H1 (cell line): ENCODE measurements at regions not wholly inside any gene's neighbourhood (a gene's known extent, or its start where the extent isn't known, plus 50 kb on each side); places are given as distances from the start of the nearest gene placed in this dataset.

Experiments used
- ASH2L ChIP-seq: fragments of 200-600, 300-600 bp; sonication (generic); IDR thresholded peaks from one replicate; pipeline ENCODE4 v1.7.1; 2017; ENCODE audit warnings: low read length
- BACH1 ChIP-seq: IDR thresholded peaks from 2 replicates; pipeline ENCODE4 v1.6.1; 2012; ENCODE audit warnings: low read length, improper control_type of control experiment
- BRCA1 ChIP-seq: IDR thresholded peaks from 2 replicates; pipeline ENCODE4 v1.6.1; 2012; ENCODE audit warnings: low read depth, low read length, improper control_type of control experiment
- CTBP2 ChIP-seq: IDR thresholded peaks from 2 replicates; pipeline ENCODE4 v1.7.0; 2011; ENCODE audit warnings: borderline replicate concordance, mild to moderate bottlenecking, moderate library complexity, mixed read lengths, low read length; ENCODE audit not compliant: insufficient read depth, insufficient read length
- KDM1A ChIP-seq: fragments of 200-600, 300-600 bp; sonication (generic); IDR thresholded peaks from 2 replicates; pipeline ENCODE4 v1.7.1; 2016; ENCODE audit warnings: mild to moderate bottlenecking, low read length, borderline replicate concordance
- NANOG ChIP-seq: IDR thresholded peaks from 2 replicates; pipeline ENCODE4 v1.6.1; 2011; ENCODE audit warnings: low read length, low read depth, mild to moderate bottlenecking, inconsistent platforms; ENCODE audit not compliant: insufficient read depth, poor library complexity, severe bottlenecking
- RAD21 ChIP-seq, 2 experiments: IDR thresholded peaks in 1 of 2; conservative IDR thresholded peaks in 1 of 2; 2 replicates each; pipeline ENCODE4 v1.6.1; 2011; ENCODE audit warnings: low read depth in 2 of 2, low read length in 2 of 2, improper control_type of control experiment in 1 of 2, inconsistent platforms in 1 of 2, mild to moderate bottlenecking in 1 of 2, moderate library complexity in 1 of 2
- TEAD4 ChIP-seq: IDR thresholded peaks from 2 replicates; pipeline ENCODE4 v1.6.1; 2012; ENCODE audit warnings: low read depth, low read length, inconsistent platforms, mixed read lengths
- ZNF274 ChIP-seq: IDR thresholded peaks from 2 replicates; pipeline ENCODE4 v1.7.0; 2012; ENCODE audit warnings: low read length, borderline replicate concordance; ENCODE audit errors: extremely low read depth
- TF ChIP-seq, protein P1 (sequence below): fragments of 300-600 bp; sonication (generic); IDR thresholded peaks from 2 replicates; pipeline ENCODE4 v1.7.1; 2012; ENCODE audit warnings: low read length, moderate library complexity, mild to moderate bottlenecking, inconsistent platforms; ENCODE audit not compliant: insufficient replicate concordance

- TF ChIP-seq, protein P1, sequence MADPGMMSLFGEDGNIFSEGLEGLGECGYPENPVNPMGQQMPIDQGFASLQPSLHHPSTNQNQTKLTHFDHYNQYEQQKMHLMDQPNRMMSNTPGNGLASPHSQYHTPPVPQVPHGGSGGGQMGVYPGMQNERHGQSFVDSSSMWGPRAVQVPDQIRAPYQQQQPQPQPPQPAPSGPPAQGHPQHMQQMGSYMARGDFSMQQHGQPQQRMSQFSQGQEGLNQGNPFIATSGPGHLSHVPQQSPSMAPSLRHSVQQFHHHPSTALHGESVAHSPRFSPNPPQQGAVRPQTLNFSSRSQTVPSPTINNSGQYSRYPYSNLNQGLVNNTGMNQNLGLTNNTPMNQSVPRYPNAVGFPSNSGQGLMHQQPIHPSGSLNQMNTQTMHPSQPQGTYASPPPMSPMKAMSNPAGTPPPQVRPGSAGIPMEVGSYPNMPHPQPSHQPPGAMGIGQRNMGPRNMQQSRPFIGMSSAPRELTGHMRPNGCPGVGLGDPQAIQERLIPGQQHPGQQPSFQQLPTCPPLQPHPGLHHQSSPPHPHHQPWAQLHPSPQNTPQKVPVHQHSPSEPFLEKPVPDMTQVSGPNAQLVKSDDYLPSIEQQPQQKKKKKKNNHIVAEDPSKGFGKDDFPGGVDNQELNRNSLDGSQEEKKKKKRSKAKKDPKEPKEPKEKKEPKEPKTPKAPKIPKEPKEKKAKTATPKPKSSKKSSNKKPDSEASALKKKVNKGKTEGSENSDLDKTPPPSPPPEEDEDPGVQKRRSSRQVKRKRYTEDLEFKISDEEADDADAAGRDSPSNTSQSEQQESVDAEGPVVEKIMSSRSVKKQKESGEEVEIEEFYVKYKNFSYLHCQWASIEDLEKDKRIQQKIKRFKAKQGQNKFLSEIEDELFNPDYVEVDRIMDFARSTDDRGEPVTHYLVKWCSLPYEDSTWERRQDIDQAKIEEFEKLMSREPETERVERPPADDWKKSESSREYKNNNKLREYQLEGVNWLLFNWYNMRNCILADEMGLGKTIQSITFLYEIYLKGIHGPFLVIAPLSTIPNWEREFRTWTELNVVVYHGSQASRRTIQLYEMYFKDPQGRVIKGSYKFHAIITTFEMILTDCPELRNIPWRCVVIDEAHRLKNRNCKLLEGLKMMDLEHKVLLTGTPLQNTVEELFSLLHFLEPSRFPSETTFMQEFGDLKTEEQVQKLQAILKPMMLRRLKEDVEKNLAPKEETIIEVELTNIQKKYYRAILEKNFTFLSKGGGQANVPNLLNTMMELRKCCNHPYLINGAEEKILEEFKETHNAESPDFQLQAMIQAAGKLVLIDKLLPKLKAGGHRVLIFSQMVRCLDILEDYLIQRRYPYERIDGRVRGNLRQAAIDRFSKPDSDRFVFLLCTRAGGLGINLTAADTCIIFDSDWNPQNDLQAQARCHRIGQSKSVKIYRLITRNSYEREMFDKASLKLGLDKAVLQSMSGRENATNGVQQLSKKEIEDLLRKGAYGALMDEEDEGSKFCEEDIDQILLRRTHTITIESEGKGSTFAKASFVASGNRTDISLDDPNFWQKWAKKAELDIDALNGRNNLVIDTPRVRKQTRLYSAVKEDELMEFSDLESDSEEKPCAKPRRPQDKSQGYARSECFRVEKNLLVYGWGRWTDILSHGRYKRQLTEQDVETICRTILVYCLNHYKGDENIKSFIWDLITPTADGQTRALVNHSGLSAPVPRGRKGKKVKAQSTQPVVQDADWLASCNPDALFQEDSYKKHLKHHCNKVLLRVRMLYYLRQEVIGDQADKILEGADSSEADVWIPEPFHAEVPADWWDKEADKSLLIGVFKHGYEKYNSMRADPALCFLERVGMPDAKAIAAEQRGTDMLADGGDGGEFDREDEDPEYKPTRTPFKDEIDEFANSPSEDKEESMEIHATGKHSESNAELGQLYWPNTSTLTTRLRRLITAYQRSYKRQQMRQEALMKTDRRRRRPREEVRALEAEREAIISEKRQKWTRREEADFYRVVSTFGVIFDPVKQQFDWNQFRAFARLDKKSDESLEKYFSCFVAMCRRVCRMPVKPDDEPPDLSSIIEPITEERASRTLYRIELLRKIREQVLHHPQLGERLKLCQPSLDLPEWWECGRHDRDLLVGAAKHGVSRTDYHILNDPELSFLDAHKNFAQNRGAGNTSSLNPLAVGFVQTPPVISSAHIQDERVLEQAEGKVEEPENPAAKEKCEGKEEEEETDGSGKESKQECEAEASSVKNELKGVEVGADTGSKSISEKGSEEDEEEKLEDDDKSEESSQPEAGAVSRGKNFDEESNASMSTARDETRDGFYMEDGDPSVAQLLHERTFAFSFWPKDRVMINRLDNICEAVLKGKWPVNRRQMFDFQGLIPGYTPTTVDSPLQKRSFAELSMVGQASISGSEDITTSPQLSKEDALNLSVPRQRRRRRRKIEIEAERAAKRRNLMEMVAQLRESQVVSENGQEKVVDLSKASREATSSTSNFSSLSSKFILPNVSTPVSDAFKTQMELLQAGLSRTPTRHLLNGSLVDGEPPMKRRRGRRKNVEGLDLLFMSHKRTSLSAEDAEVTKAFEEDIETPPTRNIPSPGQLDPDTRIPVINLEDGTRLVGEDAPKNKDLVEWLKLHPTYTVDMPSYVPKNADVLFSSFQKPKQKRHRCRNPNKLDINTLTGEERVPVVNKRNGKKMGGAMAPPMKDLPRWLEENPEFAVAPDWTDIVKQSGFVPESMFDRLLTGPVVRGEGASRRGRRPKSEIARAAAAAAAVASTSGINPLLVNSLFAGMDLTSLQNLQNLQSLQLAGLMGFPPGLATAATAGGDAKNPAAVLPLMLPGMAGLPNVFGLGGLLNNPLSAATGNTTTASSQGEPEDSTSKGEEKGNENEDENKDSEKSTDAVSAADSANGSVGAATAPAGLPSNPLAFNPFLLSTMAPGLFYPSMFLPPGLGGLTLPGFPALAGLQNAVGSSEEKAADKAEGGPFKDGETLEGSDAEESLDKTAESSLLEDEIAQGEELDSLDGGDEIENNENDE, result no peak
- TF ChIP-seq BRCA1 (no peak), ZNF274 (no peak), ASH2L (no peak), NANOG (no peak), CTBP2 (no peak), BACH1 (no peak), RAD21 (IDR thresholded peaks at IDR 0.05 in 1 of 2, conservative IDR thresholded peaks at IDR 0.05 in 1 of 2; ENCODE audit: low read depth in 2 of 2, low read length in 2 of 2) (no peak), TEAD4 (no peak), KDM1A (no peak)
These were observed 145.4 kb upstream of the MTAP start (continued) for GRCh38 chr9:21656776-21657674.
